NCI-H1105 treated with DMSO at 0.1 percent for 48 hours (cell line): ENCODE measurements at regions not wholly inside any gene's neighbourhood (a gene's known extent, or its start where the extent isn't known, plus 50 kb on each side); places are given as distances from the start of the nearest gene placed in this dataset.
"Not testable (repeated sequence)": the region's sequence is repeated elsewhere in the genome, so short reads cannot be mapped to it uniquely, and the experiment has no call there.

Source experiments
- DNase-seq: peaks from one replicate; lab custom pipeline; 2025; lab: John Stamatoyannopoulos, UW

DNA sequence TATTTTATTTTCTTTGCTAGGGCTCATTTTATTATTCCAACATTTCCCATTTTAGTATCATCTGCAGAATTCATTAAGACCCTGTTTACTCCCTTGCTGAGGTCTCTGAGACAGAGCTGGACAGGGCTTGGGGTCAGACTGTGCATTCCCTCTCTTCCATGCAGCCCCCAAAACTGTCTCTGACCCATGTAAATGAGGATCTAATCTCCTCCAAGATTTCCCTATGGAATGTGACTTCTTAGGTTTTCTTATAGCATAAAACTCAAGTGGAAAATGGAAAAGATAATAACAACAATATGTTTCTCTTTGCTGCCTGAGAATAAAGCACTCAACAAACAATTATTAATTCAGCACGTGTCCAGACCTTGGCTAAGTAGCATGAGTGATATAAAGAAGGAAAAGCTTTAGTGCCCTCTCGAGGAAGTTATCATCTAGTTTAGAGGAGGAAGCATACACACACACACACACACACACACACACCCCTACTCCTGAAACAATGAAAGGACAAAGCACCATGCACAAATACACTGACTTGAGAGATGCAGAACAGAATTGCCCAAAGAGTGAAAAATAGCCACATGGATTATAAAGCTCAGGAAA, 815.5 kb downstream of the BCKDHB start:
- no peak for DNase-seq

GRCh38 chr6:80907831-80908230, 801.4 kb downstream of the BCKDHB start:
- no peak for DNase-seq

GRCh38 chr6:80903711-80904110, 797.2 kb downstream of the BCKDHB start:
- DNase-seq, result no peak

DNA sequence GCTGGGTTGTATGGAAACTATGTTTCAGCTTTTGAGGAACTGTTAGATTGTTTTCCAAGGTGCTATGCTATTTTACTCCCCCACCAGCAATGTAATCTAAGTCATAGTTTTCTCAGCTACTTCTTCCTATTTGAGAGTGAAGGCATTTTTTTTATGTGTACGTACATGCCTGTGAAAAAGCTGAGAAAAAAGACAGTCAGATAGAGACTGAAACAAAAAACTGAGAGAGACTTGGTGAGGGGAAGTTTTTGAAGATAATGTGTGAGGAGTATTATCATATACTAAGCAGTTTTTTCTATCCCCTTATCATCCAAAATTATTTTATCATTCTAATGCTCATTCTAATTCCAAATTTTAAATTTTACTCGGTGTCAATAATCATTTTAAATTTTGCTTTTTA, 780.0 kb downstream of the BCKDHB start:
- no peak for DNase-seq

GRCh38 chr6:80872951-80873308, 766.5 kb downstream of the BCKDHB start:
- DNase-seq, result no peak

GRCh38 chr6:80872199-80872950, 765.9 kb downstream of the BCKDHB start:
- no peak for DNase-seq

- no peak for DNase-seq
Measured at GRCh38 chr6:80862756-80863155, 756.3 kb downstream of the BCKDHB start.

- DNase-seq, result no peak
Measured at GRCh38 chr6:80860107-80860506, 753.6 kb downstream of the BCKDHB start.

DNA sequence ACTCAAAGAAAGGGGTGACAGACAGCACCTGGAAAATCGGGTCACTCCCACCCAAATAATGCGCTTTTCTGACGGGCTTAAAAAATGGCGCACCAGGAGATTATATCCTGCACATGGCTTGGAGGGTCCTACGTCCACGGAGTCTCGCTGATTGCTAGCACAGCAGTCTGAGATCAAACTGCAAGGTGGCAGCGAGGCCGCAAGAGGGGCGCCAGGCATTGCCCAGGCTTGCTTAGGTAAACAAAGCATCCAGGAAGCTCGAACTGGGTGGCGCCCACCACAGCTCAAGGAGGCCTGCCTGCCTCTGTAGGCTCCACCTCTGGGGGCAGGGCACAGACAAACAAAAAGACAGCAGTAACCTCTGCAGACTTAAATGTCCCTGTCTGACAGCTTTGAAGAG, 741.5 kb downstream of the BCKDHB start:
- DNase-seq, result not testable (repeated sequence)

DNA sequence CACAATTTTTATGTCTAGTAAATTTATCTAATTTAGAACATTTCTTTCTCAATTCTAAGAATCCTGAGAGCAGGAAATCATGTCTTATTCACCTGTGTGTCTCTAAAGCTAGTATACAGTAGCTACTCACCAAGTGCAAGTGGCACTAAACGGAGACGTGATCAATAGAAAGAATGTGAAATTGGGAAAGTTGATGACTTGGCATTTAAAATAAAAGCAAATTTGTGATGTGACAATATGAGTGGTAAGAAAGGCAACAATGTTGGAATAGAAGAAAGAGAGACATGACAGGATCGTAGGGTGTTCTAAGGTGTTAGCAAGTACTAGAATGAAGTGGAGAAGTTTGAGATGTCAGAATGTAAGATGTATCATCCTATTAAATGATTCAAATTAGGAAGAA, 725.9 kb downstream of the BCKDHB start:
- DNase-seq, result no peak

DNA sequence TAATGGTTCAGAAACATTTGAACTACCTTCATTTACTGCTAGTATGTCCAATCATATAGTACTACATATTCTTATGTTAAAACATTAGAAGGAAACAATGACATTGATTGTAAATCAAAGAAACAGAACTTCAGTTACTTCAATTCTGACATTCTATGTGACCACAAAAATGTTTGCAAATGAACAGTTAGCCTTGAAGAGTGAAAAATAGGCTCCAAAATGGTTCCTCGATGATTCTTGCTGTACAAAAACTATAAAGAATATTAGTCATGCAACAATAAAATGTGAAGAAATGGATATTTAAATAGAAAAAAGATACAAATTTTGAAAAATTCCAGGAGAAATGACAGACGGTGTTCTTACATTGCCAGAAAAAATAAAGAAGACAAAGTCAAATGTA, 686.9 kb downstream of the BCKDHB start:
- DNase-seq, result no peak

DNA sequence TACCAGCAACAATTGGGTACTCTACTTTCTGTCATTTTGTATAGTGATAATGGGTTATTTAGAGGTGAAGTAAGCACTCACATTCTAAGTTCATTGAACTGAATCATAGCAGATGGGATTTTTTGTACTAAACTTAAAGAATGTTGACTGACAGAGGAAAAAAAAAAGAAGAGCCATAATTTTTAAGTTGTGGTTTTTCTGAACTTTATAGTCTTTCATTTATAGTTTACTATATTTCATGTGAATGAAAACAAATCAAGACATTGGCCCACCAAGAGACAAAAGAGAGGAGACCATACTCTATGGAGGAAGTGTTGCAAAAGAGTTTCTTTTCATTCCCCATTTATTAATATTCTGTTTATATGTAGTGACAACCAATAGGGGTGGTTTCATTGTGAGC, 685.7 kb downstream of the BCKDHB start:
- no peak for DNase-seq

DNA sequence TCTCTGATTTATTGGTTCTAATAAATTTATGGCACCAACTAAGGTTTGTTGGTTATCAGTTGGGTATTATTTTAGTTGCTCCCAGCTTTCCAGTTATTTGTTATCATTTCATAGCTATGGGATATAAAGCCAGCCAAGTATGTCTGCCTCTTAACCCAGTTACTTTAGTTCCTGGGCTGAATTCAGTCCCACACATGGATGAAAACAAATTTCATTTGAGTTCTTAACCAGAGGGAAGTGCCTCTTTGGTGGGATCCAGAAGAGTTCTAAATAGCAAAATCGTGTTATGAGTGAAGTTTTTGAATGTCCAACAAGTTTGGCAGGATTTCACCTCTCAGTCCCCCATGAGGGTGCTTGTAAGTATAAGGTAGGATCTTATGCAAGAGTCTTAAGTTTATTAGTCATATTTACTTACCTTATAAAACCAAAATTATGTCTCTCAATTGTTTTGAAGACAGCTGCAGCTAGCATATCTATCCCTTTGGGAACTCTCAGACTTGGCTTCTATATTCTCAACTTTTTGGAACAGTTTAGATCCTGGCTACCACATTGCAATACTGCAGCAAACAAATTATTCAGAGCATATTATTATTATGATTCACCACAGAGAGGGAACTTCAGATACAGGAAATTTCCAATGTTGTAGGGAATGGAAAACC, 683.6 kb downstream of the BCKDHB start:
- DNase-seq, result no peak

GRCh38 chr6:80783271-80783670, 676.8 kb downstream of the BCKDHB start:
- DNase-seq, result not testable (repeated sequence)

GRCh38 chr6:80771941-80772340, 665.5 kb downstream of the BCKDHB start:
- no peak for DNase-seq

DNA sequence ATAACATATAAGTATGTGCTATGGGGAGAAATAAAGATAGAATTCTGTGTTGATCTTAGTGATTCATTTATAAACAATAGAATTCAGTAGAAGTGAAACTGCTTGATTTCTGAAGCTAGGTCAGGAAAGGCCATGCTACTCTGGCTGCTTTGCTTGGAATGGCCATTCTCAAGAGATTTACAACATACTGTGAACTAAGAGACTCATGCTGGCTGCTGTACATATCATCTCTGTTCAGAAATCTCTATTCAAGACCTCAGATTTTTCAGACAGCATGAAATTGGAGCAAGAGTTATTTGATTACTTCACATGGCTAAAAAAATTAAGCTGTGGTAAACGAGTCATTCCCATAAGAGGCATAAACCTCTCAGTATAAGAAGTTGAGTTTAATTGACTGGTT, 662.6 kb downstream of the BCKDHB start:
- no peak for DNase-seq

DNA sequence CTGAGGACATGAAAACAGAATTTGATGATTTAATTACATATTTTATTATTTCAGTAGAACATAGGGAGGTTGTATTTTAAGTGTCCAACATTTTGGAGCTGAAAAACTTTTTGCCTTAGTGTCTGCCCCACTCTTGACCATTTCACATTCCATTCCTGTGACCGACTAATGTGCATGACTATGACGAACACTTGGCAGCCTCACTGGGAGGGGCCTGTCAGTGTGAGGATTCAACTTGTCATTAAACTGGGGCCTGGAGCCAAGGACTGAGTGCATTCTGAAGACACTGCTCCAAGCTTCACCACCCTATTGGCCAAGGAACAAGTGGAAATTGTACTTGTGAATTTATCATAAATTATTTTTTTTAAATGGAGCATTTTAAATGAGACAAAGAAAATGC, 661.3 kb downstream of the BCKDHB start:
- no peak for DNase-seq

DNA sequence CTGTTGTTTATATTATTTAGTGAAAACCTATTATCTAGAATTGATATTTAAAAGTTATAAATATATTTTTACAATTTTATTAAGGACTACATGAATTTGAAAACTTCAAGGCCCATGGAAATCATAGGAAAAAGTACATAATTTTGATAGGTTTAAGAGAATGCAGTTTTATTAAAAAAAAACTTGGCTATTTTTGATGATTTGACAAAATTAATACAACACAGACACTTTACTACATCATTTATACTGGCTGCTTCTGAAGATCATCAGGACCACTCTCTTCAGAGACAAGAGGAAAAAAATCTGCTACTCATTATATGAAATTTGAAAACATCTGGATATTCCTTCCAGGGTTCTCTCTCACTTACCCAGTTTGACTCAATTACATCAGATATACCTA, 637.7 kb downstream of the BCKDHB start:
- DNase-seq, result no peak

DNA sequence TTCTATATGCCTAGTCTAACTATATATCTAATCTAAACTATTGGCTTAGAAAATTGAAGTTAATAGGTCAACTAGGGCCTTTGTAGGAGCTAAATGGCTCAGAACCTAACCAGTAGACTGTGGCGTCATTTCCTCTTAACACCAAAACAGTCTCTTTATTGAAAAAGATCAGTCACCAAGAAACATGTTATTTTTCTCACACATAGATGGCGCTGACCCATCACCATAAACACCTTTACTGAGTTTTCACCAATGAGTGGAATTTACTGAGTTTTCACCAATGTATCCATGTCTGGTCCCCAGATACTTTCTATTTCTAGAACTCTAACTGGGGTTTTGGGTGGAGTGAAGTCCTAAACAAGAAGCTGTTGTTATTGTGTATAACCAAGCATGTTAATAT, 636.0 kb downstream of the BCKDHB start:
- peak; percentile 48 for DNase-seq

- no peak for DNase-seq
Measured at GRCh38 chr6:80733641-80734040, 627.2 kb downstream of the BCKDHB start.

DNA sequence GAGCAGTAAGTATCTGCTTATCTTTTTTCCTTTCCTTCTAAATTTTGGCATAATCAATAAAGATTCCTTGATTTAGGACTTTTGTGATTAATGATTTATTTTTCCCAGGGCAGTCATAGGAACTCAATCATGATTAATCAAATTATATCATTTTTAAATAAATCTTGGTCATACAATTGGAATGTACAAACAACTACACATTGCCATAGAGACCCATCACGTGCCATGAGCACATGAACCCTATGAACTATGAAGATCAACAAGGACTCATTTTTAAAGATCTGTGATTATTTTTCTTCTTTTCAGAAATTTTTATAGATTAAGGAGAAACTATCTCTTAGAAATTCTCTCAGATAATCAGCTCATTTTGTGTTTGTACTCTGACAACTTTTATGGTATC, 622.4 kb downstream of the BCKDHB start:
- no peak for DNase-seq

DNA sequence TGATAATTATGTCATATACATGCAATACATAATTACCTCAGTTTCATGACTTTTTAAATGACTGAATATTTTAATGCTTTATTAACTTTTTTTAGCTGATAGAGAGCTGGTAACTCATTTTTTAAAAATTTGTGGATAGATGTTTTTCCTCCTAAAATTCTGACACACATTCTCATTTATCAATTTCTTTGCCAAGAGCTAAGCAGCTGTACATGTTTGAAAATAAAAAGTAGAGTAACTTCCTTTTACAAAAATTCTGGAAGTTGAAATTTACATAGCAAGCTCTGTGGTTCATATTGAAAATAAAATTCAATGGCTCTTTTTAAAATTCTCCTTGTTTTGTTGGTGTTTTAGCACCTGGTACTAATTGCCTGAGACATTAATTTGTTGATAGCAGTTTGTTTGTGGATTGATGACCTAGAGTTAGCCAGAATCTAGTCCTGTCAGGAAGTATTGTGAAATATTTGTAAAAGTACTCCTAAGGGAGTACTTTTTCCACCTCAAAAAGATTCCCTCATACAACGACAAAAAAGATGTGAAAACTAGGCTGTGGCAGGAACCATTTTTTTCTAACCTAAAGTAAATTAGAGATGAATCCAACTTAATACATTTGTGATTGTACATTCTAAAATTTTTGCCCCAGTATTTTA, 621.8 kb downstream of the BCKDHB start:
- no peak for DNase-seq
